A549 (cell line): ENCODE measurements at regions not wholly inside any gene's neighbourhood (a gene's known extent, or its start where the extent isn't known, plus 50 kb on each side); places are given as distances from the start of the nearest gene placed in this dataset.

ENCODE experiments used
- ATAC-seq, 2 experiments: fragments of 200-7000 bp in 1 of 2; fragments of >200 bp in 1 of 2; cut with Nextera tagmentation in 1 of 2; cut with Tn5 transposase in 1 of 2; 3 replicates each; pipeline versions ENCODE4 v1.8.0 to v1.9.1; 2018 to 2020; ENCODE audit warnings: mild to moderate bottlenecking in 1 of 2, moderate library complexity in 1 of 2
- CTCF ChIA-PET: fragments of 300-600 bp; sonication (Branson Sonifier 250); formaldehyde crosslinking; extraction: SDS; loops from one replicate; lab custom pipeline; 2021; ENCODE audit warnings: antibody characterized with exemption, inconsistent platforms; lab: Yijun Ruan, JAX
- POLR2A ChIA-PET: fragments of 350-600 bp; formaldehyde crosslinking; extraction: SDS; loops from one replicate; lab custom pipeline; 2021; ENCODE audit warnings: antibody characterized with exemption, inconsistent platforms; lab: Yijun Ruan, JAX
- DNase-seq, 2 experiments: peaks; one replicate each; pipeline versions ENCODE4 v3.0.0 to v3.0.0-alpha.2; 2011 to 2016; ENCODE audit warnings: low read depth in 1 of 2, low spot score in 1 of 2
- FAIRE-seq: peaks from 2 replicates; lab custom pipeline; 2011; peaks lifted over from hg19 to GRCh38; lab: Jason Lieb, UNC
- H3K27ac ChIP-seq, 2 experiments: fragments of >200 bp; sonication (Bioruptor Twin); formaldehyde crosslinking; 3 replicates each; pipeline ENCODE4 v1.5.1; 2016 to 2017
- H3K4me1 ChIP-seq: fragments of >200 bp; sonication (Bioruptor Twin); formaldehyde crosslinking; 3 replicates; pipeline ENCODE4 v1.6.1; 2016
- H3K4me2 ChIP-seq: fragments of >200 bp; sonication (Bioruptor Twin); formaldehyde crosslinking; 3 replicates; pipeline ENCODE4 v1.6.1; 2016
- H3K4me3 ChIP-seq: fragments of >200 bp; sonication (Bioruptor Twin); formaldehyde crosslinking; 3 replicates; pipeline ENCODE4 v1.5.1; 2016
- H3K9me3 ChIP-seq: fragments of >200 bp; sonication (Bioruptor Twin); formaldehyde crosslinking; 3 replicates; pipeline ENCODE4 v1.6.1; 2016
- BHLHE40 ChIP-seq: IDR thresholded peaks from 2 replicates; pipeline ENCODE4 v1.6.1; 2012; ENCODE audit warnings: low read depth, low read length, inconsistent platforms
- EP300 ChIP-seq, 2 experiments: fragments of >200 bp; sonication (Bioruptor Twin); formaldehyde crosslinking; IDR thresholded peaks; 2 replicates in 1 of 2; 3 replicates in 1 of 2; pipeline ENCODE4 v1.6.1; 2016 to 2017
- ESRRA ChIP-seq: fragments of 150-350 bp; IDR thresholded peaks from 2 replicates; pipeline ENCODE4 v1.6.1; 2014; ENCODE audit warnings: mild to moderate bottlenecking, low read length, borderline replicate concordance
- FOSL2 ChIP-seq, 2 experiments: fragments of 450-650 bp in 1 of 2; fragments of >200 bp in 1 of 2; sonication (Bioruptor Twin) in 1 of 2; formaldehyde crosslinking; IDR thresholded peaks; 2 replicates each; pipeline versions ENCODE4 v1.5.0 to v1.6.1; 2016 to 2020; ENCODE audit warnings: mild to moderate bottlenecking in 1 of 2, moderate library complexity in 1 of 2
- HMGXB4 ChIP-seq: fragments of 250-450 bp; sonication (Bioruptor Pico); IDR thresholded peaks from 2 replicates; pipeline ENCODE4 v1.5.0; 2021; ENCODE audit warnings: mild to moderate bottlenecking, moderate library complexity, borderline replicate concordance
- HOXB13 ChIP-seq: fragments of 250-450 bp; sonication (Bioruptor Pico); IDR thresholded peaks from 2 replicates; pipeline ENCODE4 v1.5.0; 2020; ENCODE audit warnings: low read depth, mild to moderate bottlenecking, moderate library complexity
- HOXB5 ChIP-seq: fragments of 250-450 bp; sonication (Bioruptor Pico); IDR thresholded peaks from 2 replicates; pipeline ENCODE4 v1.5.0; 2020; ENCODE audit warnings: mild to moderate bottlenecking, moderate library complexity
- MAFK ChIP-seq: fragments of 450-650 bp; IDR thresholded peaks from 2 replicates; pipeline ENCODE4 v1.6.1; 2014; ENCODE audit not compliant: partially characterized antibody
- MAZ ChIP-seq: fragments of 150-350 bp; IDR thresholded peaks from 2 replicates; pipeline ENCODE4 v1.6.1; 2014; ENCODE audit warnings: antibody characterized with exemption, low read depth, low read length, borderline replicate concordance
- NFE2L2 ChIP-seq: fragments of 150-350 bp; conservative IDR thresholded peaks from 2 replicates; pipeline ENCODE4 v1.6.1; 2014; ENCODE audit warnings: low read length
- POLR2A ChIP-seq: IDR thresholded peaks from 2 replicates; pipeline ENCODE4 v1.6.1; 2012; ENCODE audit warnings: mild to moderate bottlenecking, low read length
- RARB ChIP-seq: fragments of 250-450 bp; sonication (Bioruptor Pico); IDR thresholded peaks from 2 replicates; pipeline ENCODE4 v1.8.0; 2021; ENCODE audit warnings: mild to moderate bottlenecking, moderate library complexity
- RCOR1 ChIP-seq: fragments of 150-350 bp; IDR thresholded peaks from 2 replicates; pipeline ENCODE4 v1.6.1; 2014; ENCODE audit warnings: antibody characterized with exemption, low read length, low read depth
- SREBF2 ChIP-seq: fragments of 450-650 bp; IDR thresholded peaks from 2 replicates; pipeline ENCODE4 v1.6.1; 2014; ENCODE audit warnings: mild to moderate bottlenecking, moderate library complexity
- TFCP2L1 ChIP-seq: fragments of 250-450 bp; sonication (Bioruptor Pico); IDR thresholded peaks from 2 replicates; pipeline ENCODE4 v1.5.0; 2021; ENCODE audit warnings: mild to moderate bottlenecking
- ZC3H11A ChIP-seq: fragments of 450-650 bp; IDR thresholded peaks from 2 replicates; pipeline ENCODE4 v1.6.1; 2014; ENCODE audit warnings: antibody characterized with exemption, mild to moderate bottlenecking
- ZFP36 ChIP-seq: fragments of 450-650 bp; IDR thresholded peaks from 2 replicates; pipeline ENCODE4 v1.6.1; 2014; ENCODE audit warnings: borderline replicate concordance; ENCODE audit not compliant: partially characterized antibody
- ZNF302 ChIP-seq: fragments of 250-450 bp; sonication (Bioruptor Pico); IDR thresholded peaks from 2 replicates; pipeline ENCODE4 v1.9.0; 2021; ENCODE audit warnings: inconsistent platforms, mild to moderate bottlenecking, moderate library complexity
- ZSCAN20 ChIP-seq: fragments of 250-450 bp; sonication (Bioruptor Pico); IDR thresholded peaks from 2 replicates; pipeline ENCODE4 v1.8.0; 2022; ENCODE audit warnings: mild to moderate bottlenecking, moderate library complexity
- WGBS: methylation state at CpG from one replicate; pipeline ENCODE4 v1.1.6; 2017; ENCODE audit errors: missing lambda C conversion rate; 5-methylcytosine and 5-hydroxymethylcytosine counted together
- TF ChIP-seq, protein P1 (sequence below): fragments of 150-350 bp; IDR thresholded peaks from 2 replicates; pipeline ENCODE4 v1.6.1; 2014; ENCODE audit warnings: low read depth, mild to moderate bottlenecking, low read length
- TF ChIP-seq, protein P2 (sequence below): fragments of >200 bp; sonication (Bioruptor Twin); formaldehyde crosslinking; IDR thresholded peaks from 3 replicates; pipeline ENCODE4 v1.5.1; 2016

- no peak for ATAC-seq
- WGBS: 5% methylated on average over 1 of the region's 1 CpG
- TF ChIP-seq RCOR1 (no peak), ZFP36 (no peak), MAFK (no peak), TFCP2L1 (CRISPR knock-in tag) (no peak), EP300 (IDR thresholded peaks at IDR 0.05) (no peak), ZNF302 (CRISPR knock-in tag) (no peak), HMGXB4 (CRISPR knock-in tag) (no peak), ZC3H11A (no peak), NFE2L2 (no peak), SREBF2 (no peak), POLR2A (no peak), MAZ (no peak), HOXB13 (CRISPR knock-in tag) (no peak), ESRRA (no peak), FOSL2 (IDR thresholded peaks at IDR 0.05) (no peak), FOSL2 (CRISPR knock-in tag; IDR thresholded peaks at IDR 0.05) (no peak), RARB (no peak)
- TF ChIP-seq, protein P1, sequence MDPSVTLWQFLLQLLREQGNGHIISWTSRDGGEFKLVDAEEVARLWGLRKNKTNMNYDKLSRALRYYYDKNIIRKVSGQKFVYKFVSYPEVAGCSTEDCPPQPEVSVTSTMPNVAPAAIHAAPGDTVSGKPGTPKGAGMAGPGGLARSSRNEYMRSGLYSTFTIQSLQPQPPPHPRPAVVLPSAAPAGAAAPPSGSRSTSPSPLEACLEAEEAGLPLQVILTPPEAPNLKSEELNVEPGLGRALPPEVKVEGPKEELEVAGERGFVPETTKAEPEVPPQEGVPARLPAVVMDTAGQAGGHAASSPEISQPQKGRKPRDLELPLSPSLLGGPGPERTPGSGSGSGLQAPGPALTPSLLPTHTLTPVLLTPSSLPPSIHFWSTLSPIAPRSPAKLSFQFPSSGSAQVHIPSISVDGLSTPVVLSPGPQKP: no peak
- TF ChIP-seq, protein P2, sequence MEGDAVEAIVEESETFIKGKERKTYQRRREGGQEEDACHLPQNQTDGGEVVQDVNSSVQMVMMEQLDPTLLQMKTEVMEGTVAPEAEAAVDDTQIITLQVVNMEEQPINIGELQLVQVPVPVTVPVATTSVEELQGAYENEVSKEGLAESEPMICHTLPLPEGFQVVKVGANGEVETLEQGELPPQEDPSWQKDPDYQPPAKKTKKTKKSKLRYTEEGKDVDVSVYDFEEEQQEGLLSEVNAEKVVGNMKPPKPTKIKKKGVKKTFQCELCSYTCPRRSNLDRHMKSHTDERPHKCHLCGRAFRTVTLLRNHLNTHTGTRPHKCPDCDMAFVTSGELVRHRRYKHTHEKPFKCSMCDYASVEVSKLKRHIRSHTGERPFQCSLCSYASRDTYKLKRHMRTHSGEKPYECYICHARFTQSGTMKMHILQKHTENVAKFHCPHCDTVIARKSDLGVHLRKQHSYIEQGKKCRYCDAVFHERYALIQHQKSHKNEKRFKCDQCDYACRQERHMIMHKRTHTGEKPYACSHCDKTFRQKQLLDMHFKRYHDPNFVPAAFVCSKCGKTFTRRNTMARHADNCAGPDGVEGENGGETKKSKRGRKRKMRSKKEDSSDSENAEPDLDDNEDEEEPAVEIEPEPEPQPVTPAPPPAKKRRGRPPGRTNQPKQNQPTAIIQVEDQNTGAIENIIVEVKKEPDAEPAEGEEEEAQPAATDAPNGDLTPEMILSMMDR: no peak
- TF ChIP-seq, all 56 proteins: peak for 0
- Histone ChIP-seq H3K4me2 (no peak overlapping the region), H3K27ac (no peak overlapping the region), H3K4me3 (no peak overlapping the region), H3K4me1 (no peaks in the 10 kb centered on the region), H3K9me3 (no peaks in the 10 kb centered on the region)
- FAIRE-seq: no peak
- POLR2A ChIA-PET: no interaction called here
- DNase-seq: no peak
- CTCF ChIA-PET: no interaction called here
These were observed 72.4 kb upstream of the PACRGL start for GRCh38 chr4:20627866-20628265.

GRCh38 chr4:20629186-20630106, 70.8 kb upstream of the PACRGL start:
- POLR2A ChIA-PET: interaction anchor here (0.6 kb wide), 1 partner anchor 101 kb away, joined by 3 read pairs; no protein-coding TSS in a partner anchor
- H3K9me3 ChIP-seq: no peaks in the 10 kb centered on the region
- FAIRE-seq (no peak), DNase-seq (no peak), ATAC-seq (no peak)
- H3K4me3 ChIP-seq: no peak overlapping the region
- TF ChIP-seq BHLHE40 (no peak), HOXB5 (CRISPR knock-in tag) (no peak), ZSCAN20 (CRISPR knock-in tag) (no peak), EP300 (IDR thresholded peaks at IDR 0.05) (no peak)
- TF ChIP-seq, protein P2: no peak
- H3K4me2 ChIP-seq: no peak overlapping the region
- WGBS: 11% methylated on average over 6 of the region's 6 CpGs
- no peak overlapping the region for H3K27ac ChIP-seq
- H3K4me1 ChIP-seq: no peaks in the 10 kb centered on the region
- CTCF ChIA-PET: interaction anchor here (1.2 kb wide), 1 partner anchor 26 kb away, joined by 3 read pairs; no protein-coding TSS in a partner anchor
